ENCODE measurements at regions not wholly inside any gene's neighbourhood (a gene's known extent, or its start where the extent isn't known, plus 50 kb on each side); places are given as distances from the start of the nearest gene placed in this dataset.

DNA sequence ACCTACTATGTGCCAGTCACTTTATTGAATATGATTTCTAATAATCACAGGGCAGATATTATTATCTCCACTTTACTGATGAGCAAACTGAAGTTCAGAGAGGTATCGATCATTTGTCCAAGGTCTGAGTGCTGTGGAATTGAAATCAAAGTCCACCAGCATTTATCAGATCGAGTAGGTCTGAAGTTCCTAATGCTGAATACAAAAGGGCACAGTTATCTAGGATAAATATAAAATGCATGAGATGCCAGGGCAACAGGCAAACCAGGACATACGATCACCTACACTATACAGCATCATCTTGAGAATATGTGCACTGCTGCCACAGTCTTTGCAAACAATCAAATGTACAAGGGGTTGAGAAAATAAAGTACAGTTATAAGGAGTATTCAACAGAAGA lies 57.2 kb upstream of the SH3RF1 start:
- TF ChIP-seq POLR2A (IDR thresholded peaks at IDR 0.05; ENCODE audit: low read depth, low read length), result no peak
- TF ChIP-seq SPI1 (IDR thresholded peaks at IDR 0.05; ENCODE audit: low read depth, low read length), result no peak
- TF ChIP-seq POLR2AphosphoS5 (IDR thresholded peaks at IDR 0.05; ENCODE audit: low read depth, low read length), result no peak
- TF ChIP-seq TAF1 (IDR thresholded peaks at IDR 0.05; ENCODE audit: low read depth, low read length), result no peak
- no peak for TF ChIP-seq PAX5 (IDR thresholded peaks at IDR 0.05; ENCODE audit: insufficient read depth, low read length, severe bottlenecking)

Measured in GM12891 (cell line).